GM23248 (cell line): ENCODE measurements at regions not wholly inside any gene's neighbourhood (a gene's known extent, or its start where the extent isn't known, plus 50 kb on each side); places are given as distances from the start of the nearest gene placed in this dataset.

Source experiments
- EZH2 ChIP-seq: fragments of 200-600 bp; sonication (generic); IDR thresholded peaks from 2 replicates; pipeline ENCODE4 v1.6.1; 2018; ENCODE audit warnings: antibody characterized with exemption, mild to moderate bottlenecking; ENCODE audit not compliant: insufficient read depth, poor library complexity, severe bottlenecking
- EZH2phosphoT487 ChIP-seq: fragments of 200-600 bp; sonication (generic); IDR thresholded peaks from 2 replicates; pipeline ENCODE4 v1.6.1; 2018; ENCODE audit warnings: antibody characterized with exemption, moderate library complexity, mild to moderate bottlenecking, low read depth; ENCODE audit not compliant: insufficient read depth

DNA sequence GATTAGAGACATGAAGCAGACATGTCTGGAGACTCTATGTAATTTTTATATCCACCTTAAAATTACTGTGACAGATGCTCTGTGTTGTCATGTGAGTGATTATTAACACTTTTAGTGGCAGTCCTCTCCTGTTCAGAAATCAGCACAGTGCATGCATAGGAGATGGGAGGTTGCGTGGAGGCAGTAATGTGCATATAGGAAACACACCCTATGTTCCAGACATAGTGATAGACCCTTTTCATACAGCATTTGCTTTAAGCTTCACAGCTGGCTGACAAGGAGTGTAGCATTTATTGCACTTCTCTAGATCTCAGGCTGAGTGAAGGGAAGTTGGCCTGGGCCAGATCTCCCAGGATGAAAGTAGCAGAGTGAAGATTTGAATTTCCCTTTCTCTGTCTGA, 102.3 kb upstream of the SYN3 start:
- TF ChIP-seq EZH2phosphoT487, result no peak
- TF ChIP-seq EZH2, result no peak
